Astrocyte of the cerebellum (primary cell): ENCODE measurements at regions not wholly inside any gene's neighbourhood (a gene's known extent, or its start where the extent isn't known, plus 50 kb on each side); places are given as distances from the start of the nearest gene placed in this dataset.

Experiments
- DNase-seq: peaks from one replicate; pipeline ENCODE4 v3.0.0-alpha.2; 2011; ENCODE audit warnings: low read depth
- H3K4me3 ChIP-seq: 2 replicates; pipeline ENCODE4 v1.5.1; 2011; ENCODE audit warnings: mild to moderate bottlenecking, low read depth, low read length, moderate library complexity
- in situ Hi-C: cut with HindIII; loops from 2 replicates; pipeline ENCODE4 v1.10.0; 2017; ENCODE audit warnings: low sequenced_read_pairs
- TF ChIP-seq, protein P1 (sequence below): IDR thresholded peaks from 2 replicates; pipeline ENCODE4 v1.5.1; 2012; ENCODE audit warnings: low read length, low read depth, moderate library complexity, mild to moderate bottlenecking; ENCODE audit errors: missing control alignments

DNA sequence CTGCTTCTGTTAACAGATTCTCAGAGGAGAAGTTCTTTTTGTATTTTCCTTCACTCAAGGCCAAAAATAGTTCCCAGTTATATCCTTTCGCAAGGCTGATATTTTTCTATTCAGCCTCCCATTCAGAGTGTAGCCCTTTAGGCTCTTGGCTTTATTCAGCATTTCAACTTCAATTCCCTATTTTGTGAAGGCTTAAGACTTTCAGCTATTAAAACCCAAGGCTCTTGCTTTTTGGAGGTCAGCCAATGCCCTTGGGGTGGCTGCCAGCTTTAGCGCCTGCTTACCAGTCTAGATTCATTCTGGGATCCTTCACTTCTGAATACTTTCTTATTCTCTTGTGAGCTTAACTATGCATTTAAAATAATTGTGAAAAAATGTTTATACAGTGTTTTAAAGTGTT lies 57.3 kb upstream of the ADGRA3 start:
- TF ChIP-seq, protein P1, sequence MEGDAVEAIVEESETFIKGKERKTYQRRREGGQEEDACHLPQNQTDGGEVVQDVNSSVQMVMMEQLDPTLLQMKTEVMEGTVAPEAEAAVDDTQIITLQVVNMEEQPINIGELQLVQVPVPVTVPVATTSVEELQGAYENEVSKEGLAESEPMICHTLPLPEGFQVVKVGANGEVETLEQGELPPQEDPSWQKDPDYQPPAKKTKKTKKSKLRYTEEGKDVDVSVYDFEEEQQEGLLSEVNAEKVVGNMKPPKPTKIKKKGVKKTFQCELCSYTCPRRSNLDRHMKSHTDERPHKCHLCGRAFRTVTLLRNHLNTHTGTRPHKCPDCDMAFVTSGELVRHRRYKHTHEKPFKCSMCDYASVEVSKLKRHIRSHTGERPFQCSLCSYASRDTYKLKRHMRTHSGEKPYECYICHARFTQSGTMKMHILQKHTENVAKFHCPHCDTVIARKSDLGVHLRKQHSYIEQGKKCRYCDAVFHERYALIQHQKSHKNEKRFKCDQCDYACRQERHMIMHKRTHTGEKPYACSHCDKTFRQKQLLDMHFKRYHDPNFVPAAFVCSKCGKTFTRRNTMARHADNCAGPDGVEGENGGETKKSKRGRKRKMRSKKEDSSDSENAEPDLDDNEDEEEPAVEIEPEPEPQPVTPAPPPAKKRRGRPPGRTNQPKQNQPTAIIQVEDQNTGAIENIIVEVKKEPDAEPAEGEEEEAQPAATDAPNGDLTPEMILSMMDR = no peak
- in situ Hi-C loops = no loop called here
- H3K4me3 ChIP-seq = no peak overlapping the region
- peak; percentile 9 for DNase-seq

DNA sequence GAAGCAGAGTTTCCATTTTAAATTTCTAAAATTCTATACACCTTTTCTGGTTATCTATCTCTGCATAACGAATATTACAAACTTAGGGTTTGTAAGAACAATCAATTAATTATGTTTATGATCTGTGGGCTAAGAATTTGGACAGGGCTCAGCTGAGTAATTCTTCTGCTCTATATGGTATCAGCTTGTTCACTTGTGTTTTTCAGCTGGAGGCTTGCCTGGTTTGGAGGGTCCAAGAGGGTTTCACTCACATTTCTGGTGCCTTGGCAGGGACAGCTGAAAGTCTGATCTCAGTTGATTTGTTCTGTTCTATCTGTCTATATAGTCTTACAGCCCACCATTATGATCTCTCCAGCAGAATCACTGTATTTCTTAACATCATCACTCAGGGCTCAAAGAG lies 57.8 kb upstream of the ADGRA3 start:
- TF ChIP-seq, protein P1 = no peak
- H3K4me3 ChIP-seq = no peak overlapping the region
- in situ Hi-C loops = no loop called here
- DNase-seq = no peak

DNA sequence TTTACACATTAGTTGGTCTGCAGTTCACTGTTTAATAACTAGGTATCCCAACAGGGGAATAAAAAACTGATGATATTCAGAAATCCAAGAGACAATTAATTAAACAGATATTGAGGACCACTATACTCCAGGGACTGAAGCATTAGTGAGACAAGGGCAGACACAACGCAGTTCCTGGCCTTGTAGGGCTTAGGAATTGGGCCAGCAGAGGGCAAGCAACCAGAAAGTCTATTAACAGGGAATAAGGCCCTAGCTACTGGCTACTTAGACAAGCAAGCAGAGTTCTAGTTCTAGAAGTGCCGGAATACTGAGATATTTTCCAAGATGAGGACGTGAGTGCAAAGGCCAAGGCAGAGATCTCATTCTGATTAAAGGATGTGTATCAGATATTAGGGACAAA lies 58.6 kb upstream of the ADGRA3 start:
- DNase-seq = no peak
- no peak overlapping the region for H3K4me3 ChIP-seq
- in situ Hi-C loops = no loop called here
- TF ChIP-seq, protein P1 = no peak

DNA sequence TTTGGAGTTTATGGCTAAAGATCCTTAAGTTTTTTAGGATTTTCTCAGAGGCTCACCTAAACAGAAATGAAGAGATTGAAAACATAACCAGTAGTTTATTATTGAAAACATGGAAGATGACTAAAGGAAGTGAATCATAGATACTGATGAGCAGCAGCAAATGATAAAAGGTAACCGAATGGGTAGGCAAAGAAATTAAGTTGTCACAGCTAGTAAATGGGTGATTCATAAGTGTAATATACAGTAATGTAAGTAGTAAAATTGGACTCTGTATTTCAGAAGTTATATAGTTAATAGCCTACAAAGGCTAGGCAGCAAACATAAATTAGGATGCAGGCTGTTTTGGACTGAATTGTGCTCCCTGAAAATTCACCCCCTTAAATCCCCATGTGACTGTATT lies 59.0 kb upstream of the ADGRA3 start:
- TF ChIP-seq, protein P1 = no peak
- no peak for DNase-seq
- no peak overlapping the region for H3K4me3 ChIP-seq
- in situ Hi-C loops = no loop called here

DNA sequence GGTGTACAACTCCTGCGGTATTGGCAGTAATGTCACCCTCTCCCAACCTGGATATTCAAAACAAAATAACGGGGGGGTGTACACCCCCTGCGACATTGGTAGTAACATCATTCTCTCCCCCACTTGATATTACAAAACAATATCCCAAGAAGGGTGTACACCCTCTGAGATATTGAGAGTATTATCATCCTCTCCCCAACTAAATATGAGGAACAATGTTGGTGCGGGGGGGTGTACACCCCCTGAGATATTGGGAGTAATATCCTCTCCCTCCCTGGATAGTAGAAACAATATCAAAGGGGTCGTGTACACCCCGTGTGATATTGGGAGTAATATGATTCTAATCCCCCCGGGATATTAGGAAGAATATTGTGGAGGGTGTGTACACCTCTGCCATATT lies 71.4 kb upstream of the ADGRA3 start:
- TF ChIP-seq, protein P1 = no peak
- no peak overlapping the region for H3K4me3 ChIP-seq
- in situ Hi-C loops = no loop called here
- DNase-seq = no peak

DNA sequence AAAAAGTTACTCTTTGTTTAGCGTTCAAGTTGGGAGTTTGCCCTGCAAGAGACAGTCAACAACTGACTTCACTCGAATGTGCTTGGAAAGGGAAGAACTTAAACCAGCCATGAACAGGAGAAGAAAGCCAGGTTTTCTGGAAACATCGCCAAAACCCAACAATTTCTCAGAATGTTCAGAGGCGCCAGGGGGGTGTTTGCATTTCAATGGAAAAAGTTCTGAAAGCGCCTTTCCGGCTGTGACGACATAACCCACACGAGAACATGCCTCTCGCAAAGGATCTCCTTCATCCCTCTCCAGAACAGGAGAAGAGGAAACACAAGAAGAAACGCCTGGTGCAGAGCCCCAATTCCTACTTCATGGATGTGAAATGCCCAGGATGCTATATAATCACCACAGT lies 78.1 kb upstream of the ADGRA3 start:
- in situ Hi-C loops = no loop called here
- H3K4me3 ChIP-seq = no peak overlapping the region
- TF ChIP-seq, protein P1 = no peak

DNA sequence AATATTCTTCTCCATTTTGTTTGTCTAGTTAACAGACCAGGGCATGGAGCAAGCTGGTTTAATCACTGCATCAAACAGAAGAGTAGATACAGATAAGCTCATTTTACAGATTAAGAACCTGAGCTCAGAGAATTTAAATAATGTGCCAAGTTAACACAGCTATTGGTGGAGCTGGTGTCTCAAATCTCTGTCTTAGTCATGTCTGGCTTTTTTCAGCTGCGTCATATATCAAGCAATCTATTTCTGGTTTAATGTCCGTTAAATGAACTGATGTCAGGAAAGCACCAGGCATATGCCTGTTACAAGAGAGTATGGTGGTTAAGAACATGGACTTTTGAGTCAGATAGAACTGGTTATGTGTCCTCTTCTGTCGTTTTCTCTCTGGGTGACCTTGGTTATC lies 79.8 kb upstream of the ADGRA3 start:
- in situ Hi-C loops = no loop called here
- H3K4me3 ChIP-seq = no peak overlapping the region

More for the DNA sequence above, 78.1 kb upstream of the ADGRA3 start:
- DNase-seq = no peak

More for the DNA sequence above, 79.8 kb upstream of the ADGRA3 start:
- DNase-seq = no peak
- TF ChIP-seq, protein P1 = no peak
